OCI-LY1 (cell line): ENCODE measurements at regions not wholly inside any gene's neighbourhood (a gene's known extent, or its start where the extent isn't known, plus 50 kb on each side); places are given as distances from the start of the nearest gene placed in this dataset.

Experiments used
- EZH2 ChIP-seq: fragments of 200-600 bp; sonication (generic), shearing (Covaris generic); IDR thresholded peaks from 2 replicates; pipeline ENCODE4 v1.8.0; 2017; ENCODE audit warnings: borderline replicate concordance, mixed run types, mild to moderate bottlenecking, antibody characterized with exemption, low read length, moderate library complexity, mixed read lengths
- TF ChIP-seq, protein P1 (sequence below): fragments of 200-600 bp; sonication (generic), shearing (Covaris generic); IDR thresholded peaks from 2 replicates; pipeline ENCODE4 v1.5.1; 2017; ENCODE audit warnings: mild to moderate bottlenecking, antibody characterized with exemption, low read length, moderate library complexity, mixed read lengths

DNA sequence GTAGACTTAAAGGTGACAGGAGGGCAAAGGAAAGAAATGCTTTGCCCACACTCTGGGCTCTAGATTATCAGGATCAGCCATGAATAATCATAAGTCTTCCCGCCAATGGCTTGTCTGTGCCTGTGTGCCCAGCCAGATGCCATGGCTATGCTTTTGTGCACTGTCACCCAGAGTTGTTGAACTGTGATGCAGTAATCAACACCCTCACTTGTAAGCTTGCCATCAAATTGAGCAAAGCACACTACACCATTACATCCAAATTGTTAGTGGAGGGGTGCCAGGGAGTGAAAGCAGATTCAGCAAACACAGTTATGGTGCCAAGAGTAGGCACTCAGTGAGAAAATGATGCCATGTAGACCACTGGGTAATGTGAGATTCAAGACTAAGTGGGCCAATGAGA lies 845.3 kb upstream of the MIR17HG start:
- TF ChIP-seq, protein P1, sequence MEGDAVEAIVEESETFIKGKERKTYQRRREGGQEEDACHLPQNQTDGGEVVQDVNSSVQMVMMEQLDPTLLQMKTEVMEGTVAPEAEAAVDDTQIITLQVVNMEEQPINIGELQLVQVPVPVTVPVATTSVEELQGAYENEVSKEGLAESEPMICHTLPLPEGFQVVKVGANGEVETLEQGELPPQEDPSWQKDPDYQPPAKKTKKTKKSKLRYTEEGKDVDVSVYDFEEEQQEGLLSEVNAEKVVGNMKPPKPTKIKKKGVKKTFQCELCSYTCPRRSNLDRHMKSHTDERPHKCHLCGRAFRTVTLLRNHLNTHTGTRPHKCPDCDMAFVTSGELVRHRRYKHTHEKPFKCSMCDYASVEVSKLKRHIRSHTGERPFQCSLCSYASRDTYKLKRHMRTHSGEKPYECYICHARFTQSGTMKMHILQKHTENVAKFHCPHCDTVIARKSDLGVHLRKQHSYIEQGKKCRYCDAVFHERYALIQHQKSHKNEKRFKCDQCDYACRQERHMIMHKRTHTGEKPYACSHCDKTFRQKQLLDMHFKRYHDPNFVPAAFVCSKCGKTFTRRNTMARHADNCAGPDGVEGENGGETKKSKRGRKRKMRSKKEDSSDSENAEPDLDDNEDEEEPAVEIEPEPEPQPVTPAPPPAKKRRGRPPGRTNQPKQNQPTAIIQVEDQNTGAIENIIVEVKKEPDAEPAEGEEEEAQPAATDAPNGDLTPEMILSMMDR = no peak
- TF ChIP-seq EZH2 = no peak
